ENCODE measurements at regions not wholly inside any gene's neighbourhood (a gene's known extent, or its start where the extent isn't known, plus 50 kb on each side); places are given as distances from the start of the nearest gene placed in this dataset.
A peak's percentile ranks its signal among the peaks of the same experiment; 100 is the strongest.

- H3F3A ChIP-seq (ENCODE audit: low read length, unreplicated experiment): peaks cover 11% of the 10 kb centered on the region
- no peak overlapping the region for H2AFZ ChIP-seq (ENCODE audit: low read length)
- no peak overlapping the region for H3K9ac ChIP-seq (ENCODE audit: low read length)
- no peaks in the 10 kb centered on the region for H3K27me3 ChIP-seq (ENCODE audit: low read length)
- no peaks in the 10 kb centered on the region for H4K20me1 ChIP-seq (ENCODE audit: low read length)
- no peak overlapping the region for H3K4me3 ChIP-seq (ENCODE audit: low read length)
- ChIA-PET CTCF (no interaction called here), POLR2A (ENCODE audit: unreplicated experiment) (no interaction called here)
- H3K36me3 ChIP-seq (ENCODE audit: low read depth, low read length): no peaks in the 10 kb centered on the region
- no peaks in the 10 kb centered on the region for H3K79me2 ChIP-seq (ENCODE audit: low read length)
- peaks cover 45% of the 10 kb centered on the region for H3K4me1 ChIP-seq (ENCODE audit: insufficient read depth, low read length)
- H3K27ac ChIP-seq (ENCODE audit: low read length): no peak overlapping the region
- DNase-seq (no peak), ATAC-seq (no peak)
- intact Hi-C loops (cut with micrococcal nuclease): no loop called here
- H3K4me2 ChIP-seq (ENCODE audit: low read length): no peak overlapping the region
- no peaks in the 10 kb centered on the region for H3K9me2 ChIP-seq (replicated peaks; ENCODE audit: low read length)
- BruUV-seq (replicated peaks): no TSS peak
- H3K9me3 ChIP-seq (ENCODE audit: low read length): no peaks in the 10 kb centered on the region
- TF ChIP-seq EZH2phosphoT487 (IDR thresholded peaks at IDR 0.05; ENCODE audit: borderline replicate concordance, low read length) (no peak), EZH2 (IDR thresholded peaks at IDR 0.05; ENCODE audit: low read length, unreplicated experiment) (no peak)
- TF ChIP-seq, protein P1, sequence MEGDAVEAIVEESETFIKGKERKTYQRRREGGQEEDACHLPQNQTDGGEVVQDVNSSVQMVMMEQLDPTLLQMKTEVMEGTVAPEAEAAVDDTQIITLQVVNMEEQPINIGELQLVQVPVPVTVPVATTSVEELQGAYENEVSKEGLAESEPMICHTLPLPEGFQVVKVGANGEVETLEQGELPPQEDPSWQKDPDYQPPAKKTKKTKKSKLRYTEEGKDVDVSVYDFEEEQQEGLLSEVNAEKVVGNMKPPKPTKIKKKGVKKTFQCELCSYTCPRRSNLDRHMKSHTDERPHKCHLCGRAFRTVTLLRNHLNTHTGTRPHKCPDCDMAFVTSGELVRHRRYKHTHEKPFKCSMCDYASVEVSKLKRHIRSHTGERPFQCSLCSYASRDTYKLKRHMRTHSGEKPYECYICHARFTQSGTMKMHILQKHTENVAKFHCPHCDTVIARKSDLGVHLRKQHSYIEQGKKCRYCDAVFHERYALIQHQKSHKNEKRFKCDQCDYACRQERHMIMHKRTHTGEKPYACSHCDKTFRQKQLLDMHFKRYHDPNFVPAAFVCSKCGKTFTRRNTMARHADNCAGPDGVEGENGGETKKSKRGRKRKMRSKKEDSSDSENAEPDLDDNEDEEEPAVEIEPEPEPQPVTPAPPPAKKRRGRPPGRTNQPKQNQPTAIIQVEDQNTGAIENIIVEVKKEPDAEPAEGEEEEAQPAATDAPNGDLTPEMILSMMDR (conservative IDR thresholded peaks at IDR 0.05; ENCODE audit: low read depth, low read length): no peak
These were observed 112.4 kb upstream of the PFN2 start for GRCh38 chr3:150082898-150083654.

- no peak overlapping the region for H3K4me3 ChIP-seq (ENCODE audit: low read length)
- CTCF ChIA-PET: interaction anchor here (0.8 kb wide), 1 partner anchor 103 kb away, joined by 3 read pairs; no protein-coding TSS in a partner anchor
- peak overlapping the region; percentile 32; the same call in 1 of the 2 replicates for H2AFZ ChIP-seq (ENCODE audit: low read length)
- peaks cover 56% of the 10 kb centered on the region for H3K4me1 ChIP-seq (ENCODE audit: insufficient read depth, low read length)
- H3K36me3 ChIP-seq (ENCODE audit: low read depth, low read length): peaks cover 5% of the 10 kb centered on the region; the same call in 1 of the 2 replicates
- TF ChIP-seq EZH2phosphoT487 (IDR thresholded peaks at IDR 0.05; ENCODE audit: borderline replicate concordance, low read length) (no peak), EZH2 (IDR thresholded peaks at IDR 0.05; ENCODE audit: low read length, unreplicated experiment) (no peak)
- TF ChIP-seq, protein P1 (conservative IDR thresholded peaks at IDR 0.05; ENCODE audit: low read depth, low read length): no peak
- peak overlapping the region; percentile 68 for H3K4me2 ChIP-seq (ENCODE audit: low read length)
- no peaks in the 10 kb centered on the region for H3K27me3 ChIP-seq (ENCODE audit: low read length)
- no peak overlapping the region for H3K9ac ChIP-seq (ENCODE audit: low read length)
- peaks cover 11% of the 10 kb centered on the region for H3F3A ChIP-seq (ENCODE audit: low read length, unreplicated experiment)
- H4K20me1 ChIP-seq (ENCODE audit: low read length): no peaks in the 10 kb centered on the region
- POLR2A ChIA-PET (ENCODE audit: unreplicated experiment): interaction anchor here (1.1 kb wide), 1 partner anchor 103 kb away, joined by 7 read pairs; no protein-coding TSS in a partner anchor
- peaks cover 7% of the 10 kb centered on the region; the same call in 1 of the 2 replicates for H3K9me3 ChIP-seq (ENCODE audit: low read length)
- ATAC-seq: peak; percentile 25
- intact Hi-C loops (cut with micrococcal nuclease): no loop called here
- no peaks in the 10 kb centered on the region for H3K79me2 ChIP-seq (ENCODE audit: low read length)
- BruUV-seq (replicated peaks): no TSS peak
- H3K27ac ChIP-seq (ENCODE audit: low read length): peak overlapping the region; percentile 60
- peak; percentile 89 for DNase-seq
- H3K9me2 ChIP-seq (replicated peaks; ENCODE audit: low read length): no peaks in the 10 kb centered on the region
These were observed 110.4 kb upstream of the PFN2 start for GRCh38 chr3:150081084-150081483.
